Activated naive CD8-positive, alpha-beta T cell treated with anti-CD3 and anti-CD28 coated beads, Interleukin-2, amount 50 U/mL, for 24 hours (primary cell): ENCODE measurements at regions not wholly inside any gene's neighbourhood (a gene's known extent, or its start where the extent isn't known, plus 50 kb on each side); places are given as distances from the start of the nearest gene placed in this dataset.

Source experiments
- ATAC-seq: fragments of 150-1000 bp; cut with Tn5 transposase; one replicate; pipeline ENCODE4 v1.10.0; 2021
- DNase-seq: peaks from one replicate; pipeline ENCODE4 v3.0.0; 2021
- H3K27ac Mint-ChIP-seq: one replicate; pipeline ENCODE4 v1.8.0; 2021; ENCODE audit warnings: mild to moderate bottlenecking, mixed read lengths
- H3K27me3 Mint-ChIP-seq: one replicate; pipeline ENCODE4 v1.8.0; 2021; ENCODE audit warnings: mixed read lengths
- H3K36me3 Mint-ChIP-seq: one replicate; pipeline ENCODE4 v1.8.0; 2021; ENCODE audit warnings: low read depth, mixed read lengths
- H3K4me1 Mint-ChIP-seq: one replicate; pipeline ENCODE4 v1.8.0; 2021; ENCODE audit warnings: mixed read lengths
- H3K4me3 Mint-ChIP-seq: one replicate; pipeline ENCODE4 v1.8.0; 2021; ENCODE audit warnings: mild to moderate bottlenecking, moderate library complexity, mixed read lengths
- H3K9me3 Mint-ChIP-seq: one replicate; pipeline ENCODE4 v1.8.0; 2021; ENCODE audit warnings: mixed read lengths

- H3K9me3 Mint-ChIP-seq, result peaks cover 11% of the 10 kb centered on the region
- peaks cover 79% of the 10 kb centered on the region for H3K4me1 Mint-ChIP-seq
- DNase-seq, result no peak
- peaks cover 4% of the 10 kb centered on the region for H3K27me3 Mint-ChIP-seq
- no peak overlapping the region for H3K4me3 Mint-ChIP-seq
- no peak overlapping the region for H3K27ac Mint-ChIP-seq
- no peak for ATAC-seq
- H3K36me3 Mint-ChIP-seq, result peaks cover 5% of the 10 kb centered on the region
Observed at GRCh38 chr2:8300216-8300615, 381.6 kb upstream of the ID2 start.

GRCh38 chr2:8300905-8301304 lies 381.0 kb upstream of the ID2 start:
- Mint-ChIP-seq H3K36me3 (peaks cover 5% of the 10 kb centered on the region), H3K9me3 (peaks cover 11% of the 10 kb centered on the region), H3K4me1 (peaks cover 77% of the 10 kb centered on the region), H3K27ac (no peak overlapping the region), H3K27me3 (peaks cover 4% of the 10 kb centered on the region), H3K4me3 (no peak overlapping the region)
- DNase-seq (no peak), ATAC-seq (no peak)

- H3K4me1 Mint-ChIP-seq, result peaks cover 68% of the 10 kb centered on the region
- ATAC-seq, result peak; percentile 77
- peaks cover 5% of the 10 kb centered on the region for H3K36me3 Mint-ChIP-seq
- peak; percentile 75 for DNase-seq
- peaks cover 6% of the 10 kb centered on the region for H3K27me3 Mint-ChIP-seq
- H3K4me3 Mint-ChIP-seq, result peak overlapping the region; percentile 27
- H3K9me3 Mint-ChIP-seq, result peaks cover 11% of the 10 kb centered on the region
- peak overlapping the region; percentile 80 for H3K27ac Mint-ChIP-seq
Observed at GRCh38 chr2:8303322-8303832, 378.5 kb upstream of the ID2 start.

GRCh38 chr2:8304821-8305766 lies 376.8 kb upstream of the ID2 start:
- Mint-ChIP-seq H3K27ac (no peak overlapping the region), H3K4me3 (no peak overlapping the region), H3K36me3 (peaks cover 5% of the 10 kb centered on the region), H3K27me3 (peaks cover 8% of the 10 kb centered on the region), H3K9me3 (peaks cover 11% of the 10 kb centered on the region), H3K4me1 (peaks cover 73% of the 10 kb centered on the region)
- DNase-seq, result no peak
- ATAC-seq, result no peak

- Mint-ChIP-seq H3K27me3 (peaks cover 10% of the 10 kb centered on the region), H3K4me3 (no peak overlapping the region), H3K27ac (no peak overlapping the region), H3K36me3 (peaks cover 5% of the 10 kb centered on the region), H3K4me1 (peaks cover 71% of the 10 kb centered on the region), H3K9me3 (peaks cover 7% of the 10 kb centered on the region)
- DNase-seq (no peak), ATAC-seq (no peak)
Observed at GRCh38 chr2:8306530-8307351, 375.1 kb upstream of the ID2 start.

- no peak overlapping the region for H3K4me3 Mint-ChIP-seq
- H3K9me3 Mint-ChIP-seq, result peaks cover 7% of the 10 kb centered on the region
- DNase-seq (no peak), ATAC-seq (no peak)
- peaks cover 71% of the 10 kb centered on the region for H3K4me1 Mint-ChIP-seq
- no peak overlapping the region for H3K27ac Mint-ChIP-seq
- peaks cover 10% of the 10 kb centered on the region for H3K27me3 Mint-ChIP-seq
- peaks cover 5% of the 10 kb centered on the region for H3K36me3 Mint-ChIP-seq
Observed at GRCh38 chr2:8307606-8308180, 374.2 kb upstream of the ID2 start.

GRCh38 chr2:8309131-8309530 lies 372.7 kb upstream of the ID2 start:
- peaks cover 6% of the 10 kb centered on the region for H3K27me3 Mint-ChIP-seq
- DNase-seq, result no peak
- no peaks in the 10 kb centered on the region for H3K9me3 Mint-ChIP-seq
- H3K36me3 Mint-ChIP-seq, result no peaks in the 10 kb centered on the region
- H3K4me1 Mint-ChIP-seq, result peaks cover 71% of the 10 kb centered on the region
- no peak overlapping the region for H3K27ac Mint-ChIP-seq
- H3K4me3 Mint-ChIP-seq, result no peak overlapping the region
- no peak for ATAC-seq

- Mint-ChIP-seq H3K4me3 (no peak overlapping the region), H3K27ac (peak overlapping the region; percentile 67), H3K9me3 (no peaks in the 10 kb centered on the region), H3K4me1 (peaks cover 74% of the 10 kb centered on the region), H3K27me3 (peaks cover 10% of the 10 kb centered on the region), H3K36me3 (no peaks in the 10 kb centered on the region)
- ATAC-seq (peak; percentile 72), DNase-seq (peak; percentile 71)
Observed at GRCh38 chr2:8310557-8311455, 371.1 kb upstream of the ID2 start.

GRCh38 chr2:8312221-8312620 lies 369.6 kb upstream of the ID2 start:
- DNase-seq (no peak), ATAC-seq (no peak)
- no peak overlapping the region for H3K4me3 Mint-ChIP-seq
- no peak overlapping the region for H3K27ac Mint-ChIP-seq
- H3K36me3 Mint-ChIP-seq, result no peaks in the 10 kb centered on the region
- H3K4me1 Mint-ChIP-seq, result peaks cover 68% of the 10 kb centered on the region
- no peaks in the 10 kb centered on the region for H3K9me3 Mint-ChIP-seq
- peaks cover 13% of the 10 kb centered on the region for H3K27me3 Mint-ChIP-seq

GRCh38 chr2:8312861-8313830 lies 368.7 kb upstream of the ID2 start:
- DNase-seq (no peak), ATAC-seq (peak; percentile 26)
- H3K4me1 Mint-ChIP-seq, result peaks cover 68% of the 10 kb centered on the region
- no peaks in the 10 kb centered on the region for H3K36me3 Mint-ChIP-seq
- H3K27ac Mint-ChIP-seq, result no peak overlapping the region
- H3K9me3 Mint-ChIP-seq, result no peaks in the 10 kb centered on the region
- H3K27me3 Mint-ChIP-seq, result peaks cover 15% of the 10 kb centered on the region
- no peak overlapping the region for H3K4me3 Mint-ChIP-seq

- Mint-ChIP-seq H3K27ac (no peak overlapping the region), H3K9me3 (no peaks in the 10 kb centered on the region), H3K36me3 (no peaks in the 10 kb centered on the region), H3K4me1 (peaks cover 68% of the 10 kb centered on the region), H3K4me3 (no peak overlapping the region), H3K27me3 (peaks cover 13% of the 10 kb centered on the region)
- DNase-seq (no peak), ATAC-seq (no peak)
Observed at GRCh38 chr2:8314063-8314462, 367.8 kb upstream of the ID2 start.

GRCh38 chr2:8315531-8316165 lies 366.2 kb upstream of the ID2 start:
- Mint-ChIP-seq H3K4me1 (peaks cover 69% of the 10 kb centered on the region), H3K4me3 (no peak overlapping the region), H3K27me3 (peaks cover 15% of the 10 kb centered on the region), H3K36me3 (no peaks in the 10 kb centered on the region), H3K27ac (no peak overlapping the region), H3K9me3 (no peaks in the 10 kb centered on the region)
- DNase-seq (no peak), ATAC-seq (no peak)
